ENCODE measurements at regions not wholly inside any gene's neighbourhood (a gene's known extent, or its start where the extent isn't known, plus 50 kb on each side); places are given as distances from the start of the nearest gene placed in this dataset.

- peak overlapping the region; percentile 36 to 54 (median 50) for H3K4me3 ChIP-seq
- TF ChIP-seq POLR2AphosphoS5 (IDR thresholded peaks at IDR 0.05) (peak; percentile 78 to 95 (median 88)), CTCF (IDR thresholded peaks at IDR 0.05) (no peak)
- H3K4me1 ChIP-seq, result peaks cover 25 to 43% (median 30%) of the 10 kb centered on the region in 4 donors
- WGBS, 5 donors, result 0 to 1% (median 0%) methylated on average over 8 to 31 of the region's 31 CpGs
- peak; percentile 93 to 95 for DNase-seq
- H3K27ac ChIP-seq, result peak overlapping the region; percentile 93 to 99 (median 95)
- intact Hi-C loops (cut with DNase I; ENCODE audit: low total_unique reads), result loop anchor here (10.0 kb wide), 1 partner anchor 59 kb away; the partner anchor contains the start of gene JADE2
- no peaks in the 10 kb centered on the region for H3K27me3 ChIP-seq
- no peaks in the 10 kb centered on the region for H3K36me3 ChIP-seq
- no peaks in the 10 kb centered on the region for H3K9me3 ChIP-seq
Observed at GRCh38 chr5:134465816-134466240, 54.1 kb upstream of the CDKN2AIPNL start.

GRCh38 chr5:134464988-134465815, 53.5 kb upstream of the CDKN2AIPNL start:
- no peaks in the 10 kb centered on the region for H3K27me3 ChIP-seq
- intact Hi-C loops (cut with DNase I; ENCODE audit: low total_unique reads), result loop anchor here (10.0 kb wide), 1 partner anchor 60 kb away; the partner anchor contains the start of gene JADE2
- peak overlapping the region; percentile 36 to 54 (median 50) for H3K4me3 ChIP-seq
- peak overlapping the region; percentile 93 to 99 (median 95) for H3K27ac ChIP-seq
- DNase-seq, result no peak
- H3K9me3 ChIP-seq, result no peaks in the 10 kb centered on the region
- H3K4me1 ChIP-seq, result peaks cover 25 to 43% (median 30%) of the 10 kb centered on the region in 4 donors
- no peaks in the 10 kb centered on the region for H3K36me3 ChIP-seq
- TF ChIP-seq POLR2A (IDR thresholded peaks at IDR 0.05) (no peak), EP300 (IDR thresholded peaks at IDR 0.05) (no peak), CTCF (IDR thresholded peaks at IDR 0.05) (no peak), POLR2AphosphoS5 (IDR thresholded peaks at IDR 0.05) (no peak)
- 47 to 56% (median 52%) methylated on average over 7 to 10 of the region's 10 CpGs for WGBS, 5 donors

- H3K4me3 ChIP-seq, result no peak overlapping the region
- no peaks in the 10 kb centered on the region for H3K27me3 ChIP-seq
- peaks cover 25 to 43% (median 30%) of the 10 kb centered on the region in 4 donors for H3K4me1 ChIP-seq
- no peaks in the 10 kb centered on the region for H3K9me3 ChIP-seq
- TF ChIP-seq EP300 (IDR thresholded peaks at IDR 0.05), result no peak
- TF ChIP-seq CTCF (IDR thresholded peaks at IDR 0.05), result no peak
- no peak for TF ChIP-seq POLR2A (IDR thresholded peaks at IDR 0.05)
- TF ChIP-seq POLR2AphosphoS5 (IDR thresholded peaks at IDR 0.05), result no peak
- DNase-seq, result no peak
- WGBS, 5 donors, result 75 to 87% (median 85%) methylated on average over 10 of the region's 10 CpGs
- H3K36me3 ChIP-seq, result no peaks in the 10 kb centered on the region
- peak overlapping the region in 1 of 5 donors; percentile 96 for H3K27ac ChIP-seq
- intact Hi-C loops (cut with DNase I; ENCODE audit: low total_unique reads), result loop anchor here (10.0 kb wide), 1 partner anchor 61 kb away; the partner anchor contains the start of gene JADE2
Observed at GRCh38 chr5:134463991-134464760, 52.5 kb upstream of the CDKN2AIPNL start.

- H3K4me3 ChIP-seq, result no peak overlapping the region
- intact Hi-C loops (cut with DNase I; ENCODE audit: low total_unique reads), result loop anchor here (10.0 kb wide), 1 partner anchor 62 kb away; the partner anchor contains the start of gene JADE2
- H3K27me3 ChIP-seq, result no peaks in the 10 kb centered on the region
- H3K27ac ChIP-seq, result no peak overlapping the region
- no peak for DNase-seq
- 81 to 96% (median 90%) methylated on average over 7 of the region's 7 CpGs for WGBS, 5 donors
- H3K36me3 ChIP-seq, result no peaks in the 10 kb centered on the region
- TF ChIP-seq EP300 (IDR thresholded peaks at IDR 0.05), result no peak
- no peak for TF ChIP-seq CTCF (IDR thresholded peaks at IDR 0.05)
- TF ChIP-seq POLR2A (IDR thresholded peaks at IDR 0.05), result no peak
- TF ChIP-seq POLR2AphosphoS5 (IDR thresholded peaks at IDR 0.05), result no peak
- H3K9me3 ChIP-seq, result no peaks in the 10 kb centered on the region
- H3K4me1 ChIP-seq, result peaks cover 25 to 48% (median 32%) of the 10 kb centered on the region in 4 donors
Observed at GRCh38 chr5:134463176-134463720, 51.6 kb upstream of the CDKN2AIPNL start.

All from stomach (tissue), 8 donors.